ENCODE measurements at regions not wholly inside any gene's neighbourhood (a gene's known extent, or its start where the extent isn't known, plus 50 kb on each side); places are given as distances from the start of the nearest gene placed in this dataset.
"Not testable (repeated sequence)": the region's sequence is repeated elsewhere in the genome, so short reads cannot be mapped to it uniquely, and the experiment has no call there.

DNA sequence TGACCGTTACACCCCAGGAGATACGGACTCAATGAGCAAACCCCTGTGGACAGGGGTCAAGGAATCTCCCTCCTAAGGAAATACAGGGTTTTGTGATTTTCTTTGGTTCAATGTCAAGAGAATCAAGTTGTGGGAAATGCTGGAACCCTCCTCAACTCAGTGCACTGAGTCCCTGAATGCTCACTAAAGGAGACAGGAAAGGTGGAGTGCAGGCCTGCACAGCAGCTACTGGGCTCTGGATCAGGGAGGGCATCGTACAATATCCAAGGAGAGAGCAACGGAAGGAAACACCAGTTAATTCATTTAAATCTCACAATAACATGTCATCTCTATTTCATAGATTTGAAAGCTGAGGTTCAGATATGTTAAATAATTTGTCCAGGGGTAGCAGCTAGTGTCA is 263.5 kb upstream of the PLGLB1 start:
- not testable (repeated sequence) for H3K27me3 ChIP-seq (ENCODE audit: low read length); H3K36me3 ChIP-seq (ENCODE audit: insufficient read depth, low read length); H3K27ac ChIP-seq (ENCODE audit: low read length); H3K9ac ChIP-seq (ENCODE audit: low read length); H3K9me2 ChIP-seq (replicated peaks; ENCODE audit: insufficient read depth, low read length); H4K20me1 ChIP-seq (ENCODE audit: insufficient read depth, low read depth, low read length); H3K4me2 ChIP-seq (ENCODE audit: low read depth, low read length, poor library complexity, severe bottlenecking); H3K4me1 ChIP-seq (ENCODE audit: low read length); H3K4me3 ChIP-seq (ENCODE audit: low read length); H2AFZ ChIP-seq (ENCODE audit: low read length); DNase-seq; H3K79me2 ChIP-seq (ENCODE audit: low read length); H3K9me3 ChIP-seq (ENCODE audit: low read length)

DNA sequence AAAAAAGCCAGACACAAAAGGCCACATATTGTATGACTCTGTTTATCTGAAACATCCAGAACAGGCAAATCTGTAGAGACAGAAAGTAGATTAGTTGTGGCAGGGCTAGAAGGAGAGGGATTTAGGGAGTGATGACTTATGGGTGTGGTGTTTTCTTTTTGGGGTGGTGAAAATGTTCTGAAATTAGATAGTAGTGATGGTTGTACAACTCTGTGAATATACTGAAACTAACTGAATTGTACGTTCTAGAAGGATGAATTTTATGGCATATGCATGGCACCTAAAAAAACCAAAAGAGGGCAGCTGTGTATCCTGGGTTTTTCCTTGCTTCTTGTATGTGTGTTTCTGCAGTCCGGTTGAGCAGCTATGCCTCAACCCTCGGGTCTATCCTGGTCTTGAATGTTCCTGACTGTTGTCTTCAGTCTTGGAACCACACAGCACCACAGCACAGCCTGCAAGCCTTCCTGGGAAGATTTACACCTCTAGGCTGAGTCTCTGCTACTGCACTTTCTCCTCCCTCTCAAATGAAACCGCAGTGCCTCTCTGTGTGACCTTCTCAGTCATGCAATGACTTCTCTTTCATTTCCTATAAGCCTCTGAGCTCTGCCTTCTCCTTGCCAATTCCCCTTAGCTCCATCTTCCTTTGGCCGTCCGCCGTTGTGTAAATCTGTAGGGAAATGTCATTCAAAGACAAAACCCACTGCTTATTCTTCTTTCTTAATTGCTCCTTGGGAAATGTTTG is 269.1 kb upstream of the PLGLB1 start:
- H3K9ac ChIP-seq (ENCODE audit: low read length), result peak overlapping the region; percentile 39; the same call in 1 of the 2 replicates
- peak overlapping the region; percentile 32 for H3K4me2 ChIP-seq (ENCODE audit: low read depth, low read length, poor library complexity, severe bottlenecking)
- H3K79me2 ChIP-seq (ENCODE audit: low read length); H2AFZ ChIP-seq (ENCODE audit: low read length); H3K27ac ChIP-seq (ENCODE audit: low read length); H3K4me3 ChIP-seq (ENCODE audit: low read length); DNase-seq; H4K20me1 ChIP-seq (ENCODE audit: insufficient read depth, low read depth, low read length); H3K27me3 ChIP-seq (ENCODE audit: low read length); H3K9me2 ChIP-seq (replicated peaks; ENCODE audit: insufficient read depth, low read length); H3K9me3 ChIP-seq (ENCODE audit: low read length); H3K36me3 ChIP-seq (ENCODE audit: insufficient read depth, low read length): not testable (repeated sequence)
- H3K4me1 ChIP-seq (ENCODE audit: low read length), result peaks cover 15% of the 10 kb centered on the region

DNA sequence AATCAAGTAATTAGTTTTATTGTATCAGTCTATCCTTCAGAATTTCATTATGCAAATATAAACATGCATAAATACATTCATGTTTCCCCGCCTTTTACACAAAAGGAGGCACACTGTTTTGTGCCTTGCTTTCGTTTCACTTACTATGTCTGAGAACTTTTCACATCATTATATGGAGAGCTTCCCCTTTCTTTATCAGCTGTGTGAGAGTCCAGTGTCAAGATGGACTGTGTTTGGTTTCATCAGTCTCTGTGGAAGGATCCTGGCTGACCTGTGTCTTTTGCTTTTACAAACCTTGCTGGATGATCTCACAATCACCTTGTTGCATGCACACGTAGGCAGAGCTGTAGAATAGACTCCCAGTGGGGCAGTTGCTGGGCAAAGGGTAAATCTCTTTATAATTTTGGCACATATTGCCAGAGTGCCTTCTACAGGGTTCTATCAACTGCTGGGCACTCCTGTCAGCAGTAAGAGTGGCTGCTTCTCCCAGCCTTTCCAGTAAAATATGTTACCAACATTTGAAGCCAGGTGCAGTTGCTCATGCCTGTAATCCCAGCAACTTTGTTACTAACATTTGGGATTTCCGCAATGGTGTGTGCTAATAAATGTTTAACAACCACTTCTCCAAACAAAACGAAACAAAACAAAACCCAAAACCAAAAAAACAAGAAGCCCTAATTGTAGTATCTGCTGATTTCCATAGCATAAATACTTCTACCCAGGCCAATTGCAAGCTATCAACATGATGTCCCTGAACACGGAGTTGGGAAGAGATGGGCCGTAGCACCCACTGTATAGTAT is 270.0 kb upstream of the PLGLB1 start:
- not testable (repeated sequence) for H3K27me3 ChIP-seq (ENCODE audit: low read length); H4K20me1 ChIP-seq (ENCODE audit: insufficient read depth, low read depth, low read length); H3K4me3 ChIP-seq (ENCODE audit: low read length); H3K36me3 ChIP-seq (ENCODE audit: insufficient read depth, low read length); H3K9me2 ChIP-seq (replicated peaks; ENCODE audit: insufficient read depth, low read length); H3K79me2 ChIP-seq (ENCODE audit: low read length); H3K27ac ChIP-seq (ENCODE audit: low read length); H3K9me3 ChIP-seq (ENCODE audit: low read length); H3K9ac ChIP-seq (ENCODE audit: low read length)
- Histone ChIP-seq H2AFZ (ENCODE audit: low read length) (peak overlapping the region; percentile 65; the same call in 1 of the 2 replicates), H3K4me2 (ENCODE audit: low read depth, low read length, poor library complexity, severe bottlenecking) (peak overlapping the region; percentile 32), H3K4me1 (ENCODE audit: low read length) (peaks cover 15% of the 10 kb centered on the region)
- peak; percentile 46 for DNase-seq

DNA sequence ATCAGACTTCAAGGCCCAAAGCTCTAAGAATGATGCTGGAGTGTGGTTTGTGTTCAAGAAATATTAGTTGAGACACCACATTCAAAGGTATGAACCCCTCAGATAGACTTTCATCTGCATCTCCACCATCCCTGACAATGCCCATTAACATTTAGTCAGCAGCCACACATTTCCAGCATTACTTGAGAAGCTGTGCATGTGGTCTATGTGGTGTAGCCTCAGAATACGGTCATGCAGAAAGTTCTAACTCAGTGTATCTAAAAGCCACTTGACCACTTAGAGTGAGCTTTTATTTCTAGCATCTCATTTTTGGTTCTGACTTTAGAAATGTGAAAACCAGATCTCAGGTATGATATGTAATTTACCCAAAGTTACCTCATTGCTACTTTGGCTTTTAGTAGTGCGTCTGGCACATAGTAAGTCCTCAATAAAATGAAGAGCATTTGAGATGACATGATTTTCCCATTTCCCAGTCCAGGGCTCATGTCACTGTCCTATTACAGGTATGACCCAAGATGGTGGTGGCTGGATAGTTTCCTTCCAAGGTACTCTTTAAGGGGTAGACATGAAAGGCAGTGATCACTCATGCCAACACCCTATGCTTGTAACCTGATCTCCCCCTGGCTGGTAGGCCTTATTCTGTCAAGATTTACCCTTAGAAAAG is 272.4 kb upstream of the PLGLB1 start:
- not testable (repeated sequence) for H3K36me3 ChIP-seq (ENCODE audit: insufficient read depth, low read length); H3K4me3 ChIP-seq (ENCODE audit: low read length); H3K9me2 ChIP-seq (replicated peaks; ENCODE audit: insufficient read depth, low read length); H3K4me2 ChIP-seq (ENCODE audit: low read depth, low read length, poor library complexity, severe bottlenecking); H3K9ac ChIP-seq (ENCODE audit: low read length); DNase-seq; H3K79me2 ChIP-seq (ENCODE audit: low read length); H3K27me3 ChIP-seq (ENCODE audit: low read length); H3K9me3 ChIP-seq (ENCODE audit: low read length); H4K20me1 ChIP-seq (ENCODE audit: insufficient read depth, low read depth, low read length); H2AFZ ChIP-seq (ENCODE audit: low read length); H3K27ac ChIP-seq (ENCODE audit: low read length)
- peaks cover 15% of the 10 kb centered on the region for H3K4me1 ChIP-seq (ENCODE audit: low read length)

DNA sequence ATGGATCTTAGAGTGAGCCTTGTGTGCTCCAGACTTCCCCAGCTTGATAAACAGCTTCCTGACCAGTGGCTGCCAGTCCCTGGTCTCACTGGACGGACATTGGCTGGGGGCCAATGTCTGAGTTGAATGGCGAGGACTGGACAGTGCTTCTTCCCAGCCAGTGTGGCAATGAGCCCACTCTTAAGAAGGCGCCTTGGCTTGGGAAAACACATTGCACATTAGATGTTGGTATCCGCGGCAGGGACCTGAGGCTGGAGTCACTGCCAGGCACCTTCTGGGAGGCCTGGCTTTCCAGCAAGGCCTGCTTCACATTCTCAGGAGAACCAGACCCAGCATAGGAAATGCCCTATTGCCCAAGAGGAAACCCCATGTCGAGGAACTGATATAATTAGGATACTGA is 273.5 kb upstream of the PLGLB1 start:
- not testable (repeated sequence) for H4K20me1 ChIP-seq (ENCODE audit: insufficient read depth, low read depth, low read length); H3K9ac ChIP-seq (ENCODE audit: low read length); DNase-seq; H3K79me2 ChIP-seq (ENCODE audit: low read length); H3K4me3 ChIP-seq (ENCODE audit: low read length); H3K4me2 ChIP-seq (ENCODE audit: low read depth, low read length, poor library complexity, severe bottlenecking); H3K9me2 ChIP-seq (replicated peaks; ENCODE audit: insufficient read depth, low read length); H3K36me3 ChIP-seq (ENCODE audit: insufficient read depth, low read length); H3K9me3 ChIP-seq (ENCODE audit: low read length); H3K27ac ChIP-seq (ENCODE audit: low read length); H3K27me3 ChIP-seq (ENCODE audit: low read length); H2AFZ ChIP-seq (ENCODE audit: low read length)
- H3K4me1 ChIP-seq (ENCODE audit: low read length), result peaks cover 15% of the 10 kb centered on the region

DNA sequence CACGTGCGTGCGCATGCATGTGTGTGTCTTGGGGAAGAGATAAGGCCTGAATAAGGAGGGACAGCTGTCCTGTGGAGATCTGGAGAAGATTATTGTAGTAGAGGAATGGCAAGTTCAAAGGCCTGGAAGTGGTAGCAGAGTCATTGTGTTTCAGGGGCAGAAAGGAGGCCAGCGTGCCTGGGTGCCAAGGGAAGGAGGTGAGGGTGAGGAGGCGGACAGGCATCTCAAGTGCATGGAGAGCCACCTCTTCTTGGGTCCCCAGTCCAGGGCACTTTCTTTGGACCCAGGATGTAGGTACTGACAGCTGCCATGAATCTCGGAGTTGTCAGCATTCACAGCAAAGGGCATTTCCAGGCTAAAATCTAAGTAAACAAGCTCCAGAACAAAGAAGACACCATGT is 279.7 kb upstream of the PLGLB1 start:
- not testable (repeated sequence) for H3K27ac ChIP-seq (ENCODE audit: low read length)

DNA sequence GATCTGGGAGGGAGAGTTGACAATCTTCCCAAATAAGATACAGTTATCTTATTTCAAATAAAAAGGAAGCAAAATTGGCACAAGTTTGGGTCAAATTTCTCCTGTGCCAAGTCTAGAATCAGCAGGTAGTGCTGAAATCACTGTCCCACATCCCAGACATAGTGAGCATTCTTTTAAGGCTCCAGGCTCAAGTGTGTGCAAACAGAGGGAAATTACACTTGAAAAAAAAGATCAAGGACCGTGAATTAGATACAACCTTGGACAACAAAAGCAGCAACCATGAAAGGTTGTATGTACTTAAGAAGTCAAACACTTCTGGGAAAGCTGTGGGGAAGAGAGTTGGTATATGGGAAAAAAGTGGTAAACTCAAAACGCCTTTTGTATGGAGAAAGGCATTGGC is 280.2 kb upstream of the PLGLB1 start:
- not testable (repeated sequence) for H3K36me3 ChIP-seq (ENCODE audit: insufficient read depth, low read length); H3K27me3 ChIP-seq (ENCODE audit: low read length); DNase-seq; H3K4me1 ChIP-seq (ENCODE audit: low read length); H4K20me1 ChIP-seq (ENCODE audit: insufficient read depth, low read depth, low read length); H3K9me3 ChIP-seq (ENCODE audit: low read length); H2AFZ ChIP-seq (ENCODE audit: low read length); H3K27ac ChIP-seq (ENCODE audit: low read length); H3K9ac ChIP-seq (ENCODE audit: low read length); H3K9me2 ChIP-seq (replicated peaks; ENCODE audit: insufficient read depth, low read length); H3K4me2 ChIP-seq (ENCODE audit: low read depth, low read length, poor library complexity, severe bottlenecking); H3K79me2 ChIP-seq (ENCODE audit: low read length); H3K4me3 ChIP-seq (ENCODE audit: low read length)

More for the DNA sequence above, 279.7 kb upstream of the PLGLB1 start:
- H3K36me3 ChIP-seq (ENCODE audit: insufficient read depth, low read length); H4K20me1 ChIP-seq (ENCODE audit: insufficient read depth, low read depth, low read length); H3K4me2 ChIP-seq (ENCODE audit: low read depth, low read length, poor library complexity, severe bottlenecking); H3K27me3 ChIP-seq (ENCODE audit: low read length); H3K4me1 ChIP-seq (ENCODE audit: low read length); H3K79me2 ChIP-seq (ENCODE audit: low read length); H3K9ac ChIP-seq (ENCODE audit: low read length); H3K9me2 ChIP-seq (replicated peaks; ENCODE audit: insufficient read depth, low read length); H2AFZ ChIP-seq (ENCODE audit: low read length); DNase-seq; H3K9me3 ChIP-seq (ENCODE audit: low read length); H3K4me3 ChIP-seq (ENCODE audit: low read length): not testable (repeated sequence)

DNA sequence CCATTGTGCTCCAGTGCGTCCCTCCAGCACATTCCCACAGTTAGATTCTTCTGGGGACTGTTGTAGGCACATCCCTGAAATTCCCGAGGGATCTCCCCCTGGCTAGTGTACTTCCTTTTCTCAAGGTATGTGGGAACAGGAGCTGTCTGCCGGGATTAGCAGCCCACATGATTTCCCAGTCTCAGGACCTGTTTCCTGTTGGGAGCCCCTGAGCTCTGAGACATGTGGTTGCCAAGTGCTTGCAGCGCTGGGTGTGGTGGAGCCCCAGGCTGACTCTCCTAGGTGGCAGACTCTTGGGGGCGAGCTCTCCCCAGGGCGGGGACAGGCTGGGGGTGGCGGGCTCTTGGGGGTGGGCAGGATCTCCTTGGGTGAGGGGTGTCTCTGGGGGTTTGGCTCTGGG is 287.0 kb upstream of the PLGLB1 start:
- not testable (repeated sequence) for H3K36me3 ChIP-seq (ENCODE audit: insufficient read depth, low read length); DNase-seq; H3K27ac ChIP-seq (ENCODE audit: low read length); H3K9ac ChIP-seq (ENCODE audit: low read length); H3K4me1 ChIP-seq (ENCODE audit: low read length); H3K27me3 ChIP-seq (ENCODE audit: low read length); H3K4me3 ChIP-seq (ENCODE audit: low read length); H4K20me1 ChIP-seq (ENCODE audit: insufficient read depth, low read depth, low read length); H3K79me2 ChIP-seq (ENCODE audit: low read length); H3K9me3 ChIP-seq (ENCODE audit: low read length); H2AFZ ChIP-seq (ENCODE audit: low read length); H3K4me2 ChIP-seq (ENCODE audit: low read depth, low read length, poor library complexity, severe bottlenecking); H3K9me2 ChIP-seq (replicated peaks; ENCODE audit: insufficient read depth, low read length)

All from Karpas-422 (cell line).